Stimulated activated CD4-positive, alpha-beta T cell treated with anti-CD3 and anti-CD28 coated beads, Interleukin-1b, Interleukin-23, amount 100 ng/mL, for 24 hours (primary cell): ENCODE measurements at regions not wholly inside any gene's neighbourhood (a gene's known extent, or its start where the extent isn't known, plus 50 kb on each side); places are given as distances from the start of the nearest gene placed in this dataset.
"Not testable (repeated sequence)": the region's sequence is repeated elsewhere in the genome, so short reads cannot be mapped to it uniquely, and the experiment has no call there.

Source experiments
- DNase-seq, 4 experiments: peaks; one replicate each; pipeline ENCODE4 v3.0.0-alpha.2; 2020; ENCODE audit warnings: low read depth in 4 of 4, low spot score in 1 of 4

DNA sequence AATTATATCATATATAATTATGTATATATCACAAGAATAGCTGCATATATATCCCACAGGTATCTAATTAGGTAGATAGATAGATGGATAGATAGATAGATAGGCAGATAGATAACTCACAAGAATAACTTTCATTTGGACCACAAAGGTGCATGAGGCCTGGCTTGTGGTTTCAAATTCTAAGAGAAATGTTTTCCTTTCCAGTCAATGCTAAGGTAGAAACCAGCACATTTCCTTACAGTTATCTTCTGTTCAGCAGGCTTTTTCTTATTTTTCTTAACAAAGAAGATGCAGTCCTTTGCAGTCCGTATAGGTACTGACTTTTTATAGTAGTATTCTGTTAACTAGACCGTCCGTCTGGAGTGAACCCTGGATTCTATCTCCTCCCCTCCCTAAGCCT is 152.9 kb upstream of the ANKFN1 start:
- DNase-seq: no peak

GRCh38 chr17:56002656-56003055 is 150.6 kb upstream of the ANKFN1 start:
- DNase-seq: not testable (repeated sequence)

- DNase-seq: no peak
These were observed 143.3 kb upstream of the ANKFN1 start for GRCh38 chr17:56009795-56010651.

DNA sequence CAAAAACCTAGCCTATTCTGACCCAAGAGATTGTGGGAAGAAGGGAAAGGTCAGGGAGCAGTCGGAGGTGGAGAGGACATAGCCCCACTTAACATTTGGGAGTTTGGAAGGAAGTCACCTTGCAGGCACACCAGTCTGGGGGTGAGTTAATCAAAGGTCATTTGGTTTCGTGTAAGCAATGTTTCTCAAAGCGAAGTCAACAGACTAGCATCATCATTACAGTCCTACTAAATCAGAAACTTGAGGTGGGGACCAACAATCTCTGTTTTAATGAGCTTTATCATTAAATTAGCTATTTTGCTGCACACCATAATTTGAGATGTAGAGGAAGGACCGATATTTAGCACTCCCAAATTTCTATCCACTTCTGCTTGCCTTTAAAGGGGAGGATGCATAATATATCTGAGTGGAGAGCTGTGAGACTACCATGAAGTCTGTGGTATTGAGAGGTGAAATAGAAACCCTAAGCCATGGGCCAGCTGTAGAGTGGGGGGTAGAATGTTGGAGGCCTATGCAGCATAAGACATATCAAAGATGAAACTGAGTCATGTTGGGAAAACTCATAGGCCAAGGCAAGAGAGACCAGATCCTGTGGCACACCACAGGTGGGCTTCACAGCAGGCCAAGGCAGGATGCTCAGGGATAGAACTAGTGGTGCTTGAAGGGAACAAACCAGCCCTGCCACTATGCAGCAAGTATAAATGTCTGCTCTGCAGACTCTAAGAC is 141.7 kb upstream of the ANKFN1 start:
- no peak for DNase-seq

- no peak for DNase-seq
These were observed 135.1 kb upstream of the ANKFN1 start for GRCh38 chr17:56018211-56018610.

- no peak for DNase-seq
These were observed 132.9 kb upstream of the ANKFN1 start for GRCh38 chr17:56020369-56020768.

GRCh38 chr17:56021681-56022190 is 131.5 kb upstream of the ANKFN1 start:
- no peak for DNase-seq

- DNase-seq: no peak
These were observed 129.4 kb upstream of the ANKFN1 start for GRCh38 chr17:56023851-56024250.

DNA sequence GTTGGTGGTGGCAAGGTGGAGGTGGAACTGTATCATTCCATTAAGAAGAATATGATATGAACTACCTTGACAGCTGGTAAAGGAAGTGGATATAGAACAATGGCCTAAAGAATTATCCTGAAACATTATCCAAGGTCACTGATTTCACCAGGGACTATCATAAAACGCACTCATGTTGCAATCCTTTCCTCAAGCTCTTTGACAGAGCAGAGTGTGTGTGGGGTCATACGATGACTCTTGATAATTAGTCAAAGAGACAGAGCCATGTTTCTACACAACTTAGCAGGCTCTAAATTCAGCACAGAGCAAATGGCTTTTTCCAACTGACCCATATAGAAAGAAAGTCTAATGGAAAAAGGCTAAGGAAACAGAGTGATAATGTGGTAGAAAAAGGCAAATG is 126.4 kb upstream of the ANKFN1 start:
- DNase-seq: no peak

DNA sequence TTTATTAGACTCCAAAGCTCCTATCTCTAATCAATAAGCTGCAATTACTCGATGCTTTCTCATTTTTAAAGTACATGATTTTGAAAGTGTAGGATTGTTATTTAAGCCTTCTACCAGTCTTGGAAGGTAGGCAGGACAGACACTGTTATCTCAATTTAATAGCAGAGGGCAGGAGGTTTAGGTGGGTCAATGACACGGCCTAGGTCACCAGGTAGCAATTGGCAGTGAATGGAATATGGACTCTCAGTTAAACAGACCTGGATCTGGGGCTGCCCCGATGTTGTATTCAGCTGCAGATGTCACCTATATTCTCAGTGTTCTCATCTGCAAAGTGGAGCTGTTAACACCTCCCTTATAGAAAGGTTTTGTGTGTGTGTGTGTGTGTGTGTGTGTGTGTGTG is 124.4 kb upstream of the ANKFN1 start:
- DNase-seq: no peak

DNA sequence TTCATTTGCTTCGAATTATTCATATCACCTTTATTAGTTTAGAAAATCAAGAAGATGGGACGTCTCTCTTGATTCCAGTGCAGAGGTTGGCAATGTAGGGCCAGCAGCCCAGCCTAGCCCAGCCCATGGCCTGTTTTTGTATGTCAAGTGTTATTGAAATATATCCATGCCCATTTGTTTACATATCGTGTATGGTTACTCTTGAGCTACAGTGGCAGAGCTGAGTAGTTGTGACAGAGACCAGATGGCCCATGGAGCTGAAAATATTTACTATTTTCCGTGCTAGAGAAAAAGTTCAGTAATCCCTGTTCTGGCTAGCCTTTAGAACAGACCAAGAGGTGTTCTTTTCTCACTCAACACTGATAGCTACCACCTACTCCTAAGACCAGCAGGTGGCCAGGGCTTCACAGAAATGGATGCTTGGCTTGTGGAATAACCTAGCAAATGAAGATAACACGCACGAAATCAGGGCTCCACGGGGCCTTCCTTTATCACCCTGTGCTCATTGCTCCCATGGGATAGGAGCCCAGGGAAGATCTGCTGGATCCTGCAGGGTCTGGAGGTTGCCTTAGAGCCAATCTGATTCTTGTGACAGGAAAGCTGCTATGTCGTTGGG is 123.2 kb upstream of the ANKFN1 start:
- no peak for DNase-seq

- DNase-seq: no peak
These were observed 121.6 kb upstream of the ANKFN1 start for GRCh38 chr17:56031636-56032035.

GRCh38 chr17:56034197-56034635 is 119.1 kb upstream of the ANKFN1 start:
- DNase-seq: no peak

DNA sequence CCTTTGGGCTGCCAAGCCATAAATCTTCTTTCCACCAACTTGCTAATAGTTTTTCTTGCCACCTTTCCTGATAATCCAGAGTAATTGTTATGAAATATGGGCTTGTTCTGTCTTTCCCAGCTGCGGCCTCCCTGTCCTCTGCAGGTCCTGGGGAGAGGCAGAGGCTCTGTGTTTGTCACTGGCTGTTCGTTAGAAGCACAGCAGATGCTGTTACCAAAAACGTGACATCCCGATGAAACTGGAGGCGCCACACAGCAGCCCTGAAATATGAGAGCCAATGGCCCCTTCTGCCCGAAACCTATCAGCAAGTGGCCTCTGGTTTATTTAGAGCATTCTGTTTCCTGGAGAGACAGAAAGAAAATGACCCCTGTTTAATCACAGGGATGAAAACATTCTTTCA is 115.1 kb upstream of the ANKFN1 start:
- no peak for DNase-seq

GRCh38 chr17:56045872-56046271 is 107.4 kb upstream of the ANKFN1 start:
- DNase-seq: no peak

- no peak for DNase-seq
These were observed 105.9 kb upstream of the ANKFN1 start for GRCh38 chr17:56047331-56047730.

GRCh38 chr17:56057869-56058268 is 95.4 kb upstream of the ANKFN1 start:
- no peak for DNase-seq

GRCh38 chr17:56064506-56064905 is 88.8 kb upstream of the ANKFN1 start:
- no peak for DNase-seq

DNA sequence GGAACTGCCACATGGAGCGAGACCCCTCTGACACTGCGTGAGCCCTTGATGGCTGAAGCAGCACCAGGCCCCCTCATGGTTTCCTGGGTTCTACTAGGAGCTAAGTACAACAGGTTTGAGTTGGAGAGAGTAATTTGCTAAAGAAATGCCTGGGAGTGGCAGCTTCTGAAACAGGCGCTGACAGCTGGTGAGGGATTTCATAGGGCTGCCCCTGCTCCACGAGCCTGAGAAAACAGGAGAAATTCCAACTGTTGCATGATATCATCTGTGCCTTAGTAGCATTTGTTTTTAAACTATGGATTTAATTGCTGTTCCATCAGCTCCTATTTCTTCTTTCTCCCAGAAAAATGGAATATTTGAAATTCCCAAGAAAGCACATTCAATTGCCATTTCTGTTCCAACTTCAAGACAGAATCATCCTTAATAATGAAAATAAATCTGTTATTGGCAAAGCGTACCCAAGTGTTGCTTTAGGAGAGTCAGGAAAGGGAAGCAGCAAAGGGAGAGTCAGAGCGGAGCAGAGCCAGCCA is 78.8 kb upstream of the ANKFN1 start:
- no peak for DNase-seq

- DNase-seq: no peak
These were observed 76.3 kb upstream of the ANKFN1 start for GRCh38 chr17:56076980-56077379.

GRCh38 chr17:56083475-56083874 is 69.8 kb upstream of the ANKFN1 start:
- DNase-seq: no peak
